GM23338 (cell line): ENCODE measurements at regions not wholly inside any gene's neighbourhood (a gene's known extent, or its start where the extent isn't known, plus 50 kb on each side); places are given as distances from the start of the nearest gene placed in this dataset.

Experiments
- CREB1 ChIP-seq: fragments of 250-450 bp; sonication (Bioruptor Pico); IDR thresholded peaks from 2 replicates; pipeline ENCODE4 v1.5.0; 2020; ENCODE audit warnings: low read depth, mild to moderate bottlenecking, moderate library complexity
- EZH2 ChIP-seq: fragments of 200-600 bp; sonication (generic); IDR thresholded peaks from one replicate; pipeline ENCODE4 v1.8.0; 2017; ENCODE audit warnings: antibody characterized with exemption, mild to moderate bottlenecking, low read depth; ENCODE audit not compliant: unreplicated experiment
- TF ChIP-seq, protein P1 (sequence below), 2 experiments: fragments of 200-600 bp in 1 of 2; sonication (generic) in 1 of 2; conservative IDR thresholded peaks; 2 replicates each; pipeline versions ENCODE4 v1.5.1 to v1.6.1; 2016 to 2017; ENCODE audit warnings: antibody characterized with exemption in 2 of 2, low read depth in 2 of 2, mild to moderate bottlenecking in 2 of 2, moderate library complexity in 1 of 2

- TF ChIP-seq, protein P1, sequence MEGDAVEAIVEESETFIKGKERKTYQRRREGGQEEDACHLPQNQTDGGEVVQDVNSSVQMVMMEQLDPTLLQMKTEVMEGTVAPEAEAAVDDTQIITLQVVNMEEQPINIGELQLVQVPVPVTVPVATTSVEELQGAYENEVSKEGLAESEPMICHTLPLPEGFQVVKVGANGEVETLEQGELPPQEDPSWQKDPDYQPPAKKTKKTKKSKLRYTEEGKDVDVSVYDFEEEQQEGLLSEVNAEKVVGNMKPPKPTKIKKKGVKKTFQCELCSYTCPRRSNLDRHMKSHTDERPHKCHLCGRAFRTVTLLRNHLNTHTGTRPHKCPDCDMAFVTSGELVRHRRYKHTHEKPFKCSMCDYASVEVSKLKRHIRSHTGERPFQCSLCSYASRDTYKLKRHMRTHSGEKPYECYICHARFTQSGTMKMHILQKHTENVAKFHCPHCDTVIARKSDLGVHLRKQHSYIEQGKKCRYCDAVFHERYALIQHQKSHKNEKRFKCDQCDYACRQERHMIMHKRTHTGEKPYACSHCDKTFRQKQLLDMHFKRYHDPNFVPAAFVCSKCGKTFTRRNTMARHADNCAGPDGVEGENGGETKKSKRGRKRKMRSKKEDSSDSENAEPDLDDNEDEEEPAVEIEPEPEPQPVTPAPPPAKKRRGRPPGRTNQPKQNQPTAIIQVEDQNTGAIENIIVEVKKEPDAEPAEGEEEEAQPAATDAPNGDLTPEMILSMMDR (conservative IDR thresholded peaks at IDR 0.05; ENCODE audit: low read depth in 2 of 2) = no peak
- TF ChIP-seq CREB1 (no peak), EZH2 (no peak)
Measured at GRCh38 chr1:56033321-56034037, 545.9 kb downstream of the PLPP3 start.
